Adrenal gland (tissue), 9 donors: ENCODE measurements at regions not wholly inside any gene's neighbourhood (a gene's known extent, or its start where the extent isn't known, plus 50 kb on each side); places are given as distances from the start of the nearest gene placed in this dataset.

Source experiments
- DNase-seq, 7 donors: peaks; one replicate each; pipeline ENCODE4 v3.0.0-alpha.2; 2019 to 2020
- H3K27ac ChIP-seq, 5 donors: fragments of 200-600 bp; sonication (generic) in 4 of 5; 1 replicate in 3 of 5; 2 replicates in 2 of 5; pipeline versions ENCODE4 v1.5.1 to v1.8.0; 2016 to 2020; ENCODE audit warnings: mild to moderate bottlenecking in 1 of 5
- H3K27me3 ChIP-seq: fragments of 200-600 bp; 2 replicates; pipeline ENCODE4 v1.8.0; 2021
- H3K36me3 ChIP-seq, 2 donors: fragments of 200-600 bp; replicated peaks in 1 of 2; 1 replicate in 1 of 2; 2 replicates in 1 of 2; pipeline versions ENCODE4 v1.5.1 to v1.8.0; 2018 to 2022
- H3K4me1 ChIP-seq, 2 donors: fragments of 200-600 bp; replicated peaks in 1 of 2; 1 replicate in 1 of 2; 2 replicates in 1 of 2; pipeline versions ENCODE4 v1.5.1 to v1.8.0; 2018 to 2021
- H3K4me3 ChIP-seq, 4 donors: fragments of 200-600 bp; sonication (generic) in 3 of 4; one replicate each; pipeline ENCODE4 v1.5.1; 2016 to 2018
- H3K9me3 ChIP-seq, 3 donors: fragments of 200-600 bp; sonication (generic) in 1 of 3; replicated peaks in 1 of 3; 1 replicate in 2 of 3; 2 replicates in 1 of 3; pipeline versions ENCODE4 v1.5.1 to v1.8.0; 2016 to 2021
- POLR2A ChIP-seq, 2 donors: fragments of 450-650 bp; IDR thresholded peaks; one replicate each; pipeline ENCODE4 v1.6.1; 2017; ENCODE audit warnings: antibody characterized with exemption in 2 of 2, mild to moderate bottlenecking in 2 of 2, moderate library complexity in 1 of 2
- WGBS, 4 donors: extraction: QIAGEN DNeasy Blood & Tissue Kit in 2 of 4; methylation state at CpG; one replicate each; pipeline versions ENCODE4 v1.1.5 to v1.1.7; 2013 to 2017; 5-methylcytosine and 5-hydroxymethylcytosine counted together
- intact Hi-C, 2 donors: fragments of 100-400 bp; cut with DNase I; formaldehyde crosslinking; loops; one replicate each; pipeline versions ENCODE4 v1.14.1 to v1.15.0; 2022 to 2023
- TF ChIP-seq, protein P1 (sequence below), 6 experiments: fragments of 450-650 bp in 4 of 6; fragments of 200-600 bp in 2 of 6; sonication (generic) in 1 of 6; IDR thresholded peaks; 1 replicate in 5 of 6; 2 replicates in 1 of 6; pipeline versions ENCODE4 v1.5.1 to v1.8.0; 2016 to 2021; ENCODE audit warnings: antibody characterized with exemption in 6 of 6, mild to moderate bottlenecking in 2 of 6, moderate library complexity in 1 of 6
- donor health status: healthy with polysubstance abuse.
- donor health status: Bipolar disorder and iron deficiency.
- donor health status: DM: yes; HTN: yes; CAD: no.
- donor health status: DM: no; HTN: no; CAD: no.
- donor health status: DM: no; HTN: no; CAD: no.

DNA sequence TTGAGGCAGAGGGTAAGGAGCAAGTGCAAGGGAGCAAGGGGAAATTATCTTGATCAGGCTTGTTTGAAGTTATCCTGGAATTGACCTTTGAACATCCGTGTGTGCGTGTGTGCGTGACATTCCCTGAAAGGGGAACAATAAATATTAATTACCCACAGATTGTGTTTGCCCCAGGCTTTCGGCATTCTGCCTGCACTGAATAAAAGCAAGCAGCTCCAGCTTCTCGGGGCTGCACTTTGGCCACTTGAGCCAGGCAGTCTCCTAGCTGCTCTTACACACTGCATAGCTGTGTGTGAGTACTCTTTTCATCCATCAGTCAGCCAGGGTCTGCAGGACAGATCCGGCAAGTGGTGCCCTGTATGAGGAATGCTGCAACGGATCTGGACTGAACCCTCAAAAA is 107.7 kb upstream of the BTN3A2 start:
- no peaks in the 10 kb centered on the region for H3K36me3 ChIP-seq
- 20 to 46% (median 31%) methylated on average over 5 to 7 of the region's 7 CpGs for WGBS, 4 donors
- no peaks in the 10 kb centered on the region for H3K4me1 ChIP-seq
- no peak overlapping the region for H3K27ac ChIP-seq
- DNase-seq, result no peak
- H3K27me3 ChIP-seq, result no peaks in the 10 kb centered on the region
- intact Hi-C loops, result no loop called here
- no peak overlapping the region for H3K4me3 ChIP-seq
- TF ChIP-seq, protein P1, sequence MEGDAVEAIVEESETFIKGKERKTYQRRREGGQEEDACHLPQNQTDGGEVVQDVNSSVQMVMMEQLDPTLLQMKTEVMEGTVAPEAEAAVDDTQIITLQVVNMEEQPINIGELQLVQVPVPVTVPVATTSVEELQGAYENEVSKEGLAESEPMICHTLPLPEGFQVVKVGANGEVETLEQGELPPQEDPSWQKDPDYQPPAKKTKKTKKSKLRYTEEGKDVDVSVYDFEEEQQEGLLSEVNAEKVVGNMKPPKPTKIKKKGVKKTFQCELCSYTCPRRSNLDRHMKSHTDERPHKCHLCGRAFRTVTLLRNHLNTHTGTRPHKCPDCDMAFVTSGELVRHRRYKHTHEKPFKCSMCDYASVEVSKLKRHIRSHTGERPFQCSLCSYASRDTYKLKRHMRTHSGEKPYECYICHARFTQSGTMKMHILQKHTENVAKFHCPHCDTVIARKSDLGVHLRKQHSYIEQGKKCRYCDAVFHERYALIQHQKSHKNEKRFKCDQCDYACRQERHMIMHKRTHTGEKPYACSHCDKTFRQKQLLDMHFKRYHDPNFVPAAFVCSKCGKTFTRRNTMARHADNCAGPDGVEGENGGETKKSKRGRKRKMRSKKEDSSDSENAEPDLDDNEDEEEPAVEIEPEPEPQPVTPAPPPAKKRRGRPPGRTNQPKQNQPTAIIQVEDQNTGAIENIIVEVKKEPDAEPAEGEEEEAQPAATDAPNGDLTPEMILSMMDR (IDR thresholded peaks at IDR 0.05), result no peak
- H3K9me3 ChIP-seq, result no peaks in the 10 kb centered on the region

DNA sequence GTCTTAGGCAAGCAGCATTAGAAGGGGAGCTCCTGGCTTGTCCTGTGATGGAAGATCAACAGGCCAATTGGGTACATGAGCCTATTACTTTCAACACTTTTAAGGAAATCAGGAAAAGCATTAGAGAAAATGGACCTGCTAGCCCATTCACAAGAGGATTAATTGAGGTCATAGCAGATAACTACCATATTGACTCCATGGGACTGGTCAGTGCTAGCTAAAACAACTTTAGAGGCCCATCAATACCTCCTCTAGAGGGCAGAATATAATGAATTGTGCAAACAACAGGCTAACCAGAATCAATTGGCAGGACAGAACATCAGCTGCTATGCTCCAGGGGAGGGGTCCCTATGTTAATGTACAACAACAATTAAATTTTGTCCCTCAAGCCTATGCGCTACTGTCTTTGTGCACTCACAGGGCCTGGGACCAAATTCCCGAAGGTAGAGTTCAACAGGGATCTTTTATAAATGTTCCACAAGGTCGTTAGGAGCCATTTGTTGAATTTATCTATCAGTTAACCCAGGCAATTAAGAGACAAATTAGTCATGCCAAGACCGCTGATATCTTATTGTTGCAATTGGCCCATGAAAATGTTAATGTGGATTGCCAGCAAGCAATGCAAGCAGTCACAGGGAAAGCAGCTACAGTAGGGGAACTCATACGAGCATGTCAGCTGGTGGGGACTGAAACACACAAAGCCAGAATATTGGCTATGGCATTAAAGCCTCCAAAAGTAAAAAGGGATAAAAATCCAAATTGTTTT is 106.6 kb upstream of the BTN3A2 start:
- intact Hi-C loops, result no loop called here
- Histone ChIP-seq H3K27ac (no peak overlapping the region), H3K36me3 (no peaks in the 10 kb centered on the region), H3K9me3 (no peaks in the 10 kb centered on the region), H3K27me3 (no peaks in the 10 kb centered on the region), H3K4me1 (no peaks in the 10 kb centered on the region), H3K4me3 (no peak overlapping the region)
- WGBS, 4 donors, result 72 to 77% (median 76%) methylated on average over 5 of the region's 5 CpGs
- TF ChIP-seq, protein P1 (IDR thresholded peaks at IDR 0.05), result no peak
- no peak for TF ChIP-seq POLR2A (IDR thresholded peaks at IDR 0.05)
- no peak for DNase-seq

GRCh38 chr6:26260110-26260637 is 104.8 kb upstream of the BTN3A2 start:
- no peak for TF ChIP-seq POLR2A (IDR thresholded peaks at IDR 0.05)
- TF ChIP-seq, protein P1 (IDR thresholded peaks at IDR 0.05), result no peak
- no peak overlapping the region for H3K4me3 ChIP-seq
- intact Hi-C loops, result no loop called here
- H3K9me3 ChIP-seq, result no peaks in the 10 kb centered on the region
- no peak for DNase-seq
- no peaks in the 10 kb centered on the region for H3K27me3 ChIP-seq
- no peaks in the 10 kb centered on the region for H3K4me1 ChIP-seq
- 80 to 91% (median 88%) methylated on average over 7 of the region's 7 CpGs for WGBS, 4 donors
- no peak overlapping the region for H3K27ac ChIP-seq
- no peaks in the 10 kb centered on the region for H3K36me3 ChIP-seq

GRCh38 chr6:26260725-26261490 is 104.1 kb upstream of the BTN3A2 start:
- H3K4me3 ChIP-seq, result no peak overlapping the region
- no peaks in the 10 kb centered on the region for H3K9me3 ChIP-seq
- no peaks in the 10 kb centered on the region for H3K36me3 ChIP-seq
- DNase-seq, result no peak
- 80 to 86% (median 82%) methylated on average over 6 of the region's 6 CpGs for WGBS, 4 donors
- no peak for TF ChIP-seq POLR2A (IDR thresholded peaks at IDR 0.05)
- TF ChIP-seq, protein P1 (IDR thresholded peaks at IDR 0.05), result no peak
- intact Hi-C loops, result no loop called here
- H3K27me3 ChIP-seq, result no peaks in the 10 kb centered on the region
- H3K27ac ChIP-seq, result no peak overlapping the region
- H3K4me1 ChIP-seq, result no peaks in the 10 kb centered on the region
